H1 (cell line): ENCODE measurements at regions not wholly inside any gene's neighbourhood (a gene's known extent, or its start where the extent isn't known, plus 50 kb on each side); places are given as distances from the start of the nearest gene placed in this dataset.

ENCODE experiments used
- YY1 ChIP-seq: IDR thresholded peaks from 2 replicates; pipeline ENCODE4 v1.6.1; 2011; ENCODE audit warnings: low read depth, mild to moderate bottlenecking, low read length
- TF ChIP-seq, protein P1 (sequence below): fragments of 300-600 bp; sonication (generic); IDR thresholded peaks from 2 replicates; pipeline ENCODE4 v1.7.1; 2012; ENCODE audit warnings: low read length, moderate library complexity, mild to moderate bottlenecking, inconsistent platforms; ENCODE audit not compliant: insufficient replicate concordance

GRCh38 chr11:97107604-97108003 lies 717.8 kb downstream of the JRKL start (continued):
- TF ChIP-seq, protein P1, sequence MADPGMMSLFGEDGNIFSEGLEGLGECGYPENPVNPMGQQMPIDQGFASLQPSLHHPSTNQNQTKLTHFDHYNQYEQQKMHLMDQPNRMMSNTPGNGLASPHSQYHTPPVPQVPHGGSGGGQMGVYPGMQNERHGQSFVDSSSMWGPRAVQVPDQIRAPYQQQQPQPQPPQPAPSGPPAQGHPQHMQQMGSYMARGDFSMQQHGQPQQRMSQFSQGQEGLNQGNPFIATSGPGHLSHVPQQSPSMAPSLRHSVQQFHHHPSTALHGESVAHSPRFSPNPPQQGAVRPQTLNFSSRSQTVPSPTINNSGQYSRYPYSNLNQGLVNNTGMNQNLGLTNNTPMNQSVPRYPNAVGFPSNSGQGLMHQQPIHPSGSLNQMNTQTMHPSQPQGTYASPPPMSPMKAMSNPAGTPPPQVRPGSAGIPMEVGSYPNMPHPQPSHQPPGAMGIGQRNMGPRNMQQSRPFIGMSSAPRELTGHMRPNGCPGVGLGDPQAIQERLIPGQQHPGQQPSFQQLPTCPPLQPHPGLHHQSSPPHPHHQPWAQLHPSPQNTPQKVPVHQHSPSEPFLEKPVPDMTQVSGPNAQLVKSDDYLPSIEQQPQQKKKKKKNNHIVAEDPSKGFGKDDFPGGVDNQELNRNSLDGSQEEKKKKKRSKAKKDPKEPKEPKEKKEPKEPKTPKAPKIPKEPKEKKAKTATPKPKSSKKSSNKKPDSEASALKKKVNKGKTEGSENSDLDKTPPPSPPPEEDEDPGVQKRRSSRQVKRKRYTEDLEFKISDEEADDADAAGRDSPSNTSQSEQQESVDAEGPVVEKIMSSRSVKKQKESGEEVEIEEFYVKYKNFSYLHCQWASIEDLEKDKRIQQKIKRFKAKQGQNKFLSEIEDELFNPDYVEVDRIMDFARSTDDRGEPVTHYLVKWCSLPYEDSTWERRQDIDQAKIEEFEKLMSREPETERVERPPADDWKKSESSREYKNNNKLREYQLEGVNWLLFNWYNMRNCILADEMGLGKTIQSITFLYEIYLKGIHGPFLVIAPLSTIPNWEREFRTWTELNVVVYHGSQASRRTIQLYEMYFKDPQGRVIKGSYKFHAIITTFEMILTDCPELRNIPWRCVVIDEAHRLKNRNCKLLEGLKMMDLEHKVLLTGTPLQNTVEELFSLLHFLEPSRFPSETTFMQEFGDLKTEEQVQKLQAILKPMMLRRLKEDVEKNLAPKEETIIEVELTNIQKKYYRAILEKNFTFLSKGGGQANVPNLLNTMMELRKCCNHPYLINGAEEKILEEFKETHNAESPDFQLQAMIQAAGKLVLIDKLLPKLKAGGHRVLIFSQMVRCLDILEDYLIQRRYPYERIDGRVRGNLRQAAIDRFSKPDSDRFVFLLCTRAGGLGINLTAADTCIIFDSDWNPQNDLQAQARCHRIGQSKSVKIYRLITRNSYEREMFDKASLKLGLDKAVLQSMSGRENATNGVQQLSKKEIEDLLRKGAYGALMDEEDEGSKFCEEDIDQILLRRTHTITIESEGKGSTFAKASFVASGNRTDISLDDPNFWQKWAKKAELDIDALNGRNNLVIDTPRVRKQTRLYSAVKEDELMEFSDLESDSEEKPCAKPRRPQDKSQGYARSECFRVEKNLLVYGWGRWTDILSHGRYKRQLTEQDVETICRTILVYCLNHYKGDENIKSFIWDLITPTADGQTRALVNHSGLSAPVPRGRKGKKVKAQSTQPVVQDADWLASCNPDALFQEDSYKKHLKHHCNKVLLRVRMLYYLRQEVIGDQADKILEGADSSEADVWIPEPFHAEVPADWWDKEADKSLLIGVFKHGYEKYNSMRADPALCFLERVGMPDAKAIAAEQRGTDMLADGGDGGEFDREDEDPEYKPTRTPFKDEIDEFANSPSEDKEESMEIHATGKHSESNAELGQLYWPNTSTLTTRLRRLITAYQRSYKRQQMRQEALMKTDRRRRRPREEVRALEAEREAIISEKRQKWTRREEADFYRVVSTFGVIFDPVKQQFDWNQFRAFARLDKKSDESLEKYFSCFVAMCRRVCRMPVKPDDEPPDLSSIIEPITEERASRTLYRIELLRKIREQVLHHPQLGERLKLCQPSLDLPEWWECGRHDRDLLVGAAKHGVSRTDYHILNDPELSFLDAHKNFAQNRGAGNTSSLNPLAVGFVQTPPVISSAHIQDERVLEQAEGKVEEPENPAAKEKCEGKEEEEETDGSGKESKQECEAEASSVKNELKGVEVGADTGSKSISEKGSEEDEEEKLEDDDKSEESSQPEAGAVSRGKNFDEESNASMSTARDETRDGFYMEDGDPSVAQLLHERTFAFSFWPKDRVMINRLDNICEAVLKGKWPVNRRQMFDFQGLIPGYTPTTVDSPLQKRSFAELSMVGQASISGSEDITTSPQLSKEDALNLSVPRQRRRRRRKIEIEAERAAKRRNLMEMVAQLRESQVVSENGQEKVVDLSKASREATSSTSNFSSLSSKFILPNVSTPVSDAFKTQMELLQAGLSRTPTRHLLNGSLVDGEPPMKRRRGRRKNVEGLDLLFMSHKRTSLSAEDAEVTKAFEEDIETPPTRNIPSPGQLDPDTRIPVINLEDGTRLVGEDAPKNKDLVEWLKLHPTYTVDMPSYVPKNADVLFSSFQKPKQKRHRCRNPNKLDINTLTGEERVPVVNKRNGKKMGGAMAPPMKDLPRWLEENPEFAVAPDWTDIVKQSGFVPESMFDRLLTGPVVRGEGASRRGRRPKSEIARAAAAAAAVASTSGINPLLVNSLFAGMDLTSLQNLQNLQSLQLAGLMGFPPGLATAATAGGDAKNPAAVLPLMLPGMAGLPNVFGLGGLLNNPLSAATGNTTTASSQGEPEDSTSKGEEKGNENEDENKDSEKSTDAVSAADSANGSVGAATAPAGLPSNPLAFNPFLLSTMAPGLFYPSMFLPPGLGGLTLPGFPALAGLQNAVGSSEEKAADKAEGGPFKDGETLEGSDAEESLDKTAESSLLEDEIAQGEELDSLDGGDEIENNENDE: no peak
- no peak for TF ChIP-seq YY1
- TF ChIP-seq, all 59 proteins: peak for 0
